GM19043 (cell line): ENCODE measurements at regions not wholly inside any gene's neighbourhood (a gene's known extent, or its start where the extent isn't known, plus 50 kb on each side); places are given as distances from the start of the nearest gene placed in this dataset.
"Not testable (repeated sequence)": the region's sequence is repeated elsewhere in the genome, so short reads cannot be mapped to it uniquely, and the experiment has no call there.

ENCODE experiments used
- ATAC-seq: cut with Tn5 transposase; IDR thresholded peaks from one replicate; pipeline ENCODE4 v1.9.1; 2021; ENCODE audit warnings: low read depth; ENCODE audit not compliant: unreplicated experiment

DNA sequence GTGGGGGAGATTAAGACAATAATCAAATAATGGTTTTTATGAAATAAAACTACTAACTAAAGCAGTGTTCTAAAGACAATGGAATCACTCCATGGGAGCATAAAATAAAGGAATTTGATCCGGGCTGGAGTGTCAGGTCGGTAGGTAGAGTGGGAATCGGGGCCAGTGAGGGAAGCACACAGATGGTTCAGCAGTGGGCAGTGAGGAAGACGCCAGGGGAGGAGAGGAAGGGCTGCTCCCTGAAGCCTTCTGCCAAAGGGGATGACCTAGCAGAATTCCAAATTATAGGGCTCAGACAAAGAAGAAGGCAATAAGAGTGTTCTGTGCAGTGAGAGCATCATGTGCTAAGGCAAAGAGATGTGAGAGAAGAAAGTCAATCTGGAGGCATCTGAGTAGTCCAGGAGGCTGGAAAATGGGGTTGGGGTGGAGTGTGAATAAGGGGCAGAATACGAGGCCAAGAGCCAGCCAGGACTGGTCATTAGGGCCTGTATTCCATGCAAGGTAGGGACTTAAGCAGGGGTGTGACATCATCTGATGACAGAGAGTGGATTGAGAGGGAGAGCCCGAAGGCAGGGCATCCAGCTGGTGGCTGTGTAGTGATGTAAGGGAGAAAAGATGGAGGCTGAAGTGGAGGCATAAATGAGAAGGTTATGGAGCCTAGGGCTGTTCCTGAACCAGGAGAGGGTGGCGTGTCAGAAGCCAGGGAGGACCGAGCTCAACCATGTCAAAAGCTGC is 137.6 kb downstream of the COPRS start:
- no peak for ATAC-seq

DNA sequence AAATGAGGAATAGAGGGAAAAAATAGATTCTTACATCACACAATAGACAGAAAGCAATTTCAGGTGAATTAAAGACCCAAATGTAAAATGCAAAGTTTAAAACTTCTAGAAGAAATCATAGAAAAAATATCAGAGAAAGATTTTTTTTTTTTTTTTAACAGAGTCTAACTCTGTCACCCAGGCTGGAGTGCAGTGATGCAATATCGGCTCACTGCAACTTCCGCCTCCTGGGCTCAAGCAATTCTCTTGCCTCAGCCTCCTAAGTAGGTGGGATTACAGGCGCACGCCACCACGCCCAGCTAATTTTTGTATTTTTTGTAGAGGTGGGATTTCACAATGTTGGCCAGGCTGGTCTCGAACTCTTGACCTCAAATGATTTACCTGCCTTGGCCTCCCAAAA is 141.8 kb downstream of the COPRS start:
- not testable (repeated sequence) for ATAC-seq

DNA sequence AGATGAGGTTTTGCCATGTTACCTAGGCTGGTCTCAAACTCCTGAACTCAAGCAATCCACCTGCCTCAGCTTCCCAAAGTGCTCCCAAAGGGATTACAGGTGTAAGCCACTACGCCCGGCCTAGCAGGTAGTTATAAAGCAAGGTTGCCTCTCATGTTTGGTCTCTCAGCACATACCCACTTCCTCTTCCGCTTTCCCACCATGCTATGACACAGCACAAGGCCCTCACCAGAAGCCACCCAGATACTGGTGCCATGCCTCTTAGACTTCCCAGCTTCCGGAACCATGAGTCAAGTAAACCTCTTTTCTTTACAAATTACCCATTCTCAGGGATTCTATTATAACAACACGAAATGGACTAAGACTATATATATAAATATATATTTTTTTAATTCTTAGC is 143.6 kb downstream of the COPRS start:
- no peak for ATAC-seq

DNA sequence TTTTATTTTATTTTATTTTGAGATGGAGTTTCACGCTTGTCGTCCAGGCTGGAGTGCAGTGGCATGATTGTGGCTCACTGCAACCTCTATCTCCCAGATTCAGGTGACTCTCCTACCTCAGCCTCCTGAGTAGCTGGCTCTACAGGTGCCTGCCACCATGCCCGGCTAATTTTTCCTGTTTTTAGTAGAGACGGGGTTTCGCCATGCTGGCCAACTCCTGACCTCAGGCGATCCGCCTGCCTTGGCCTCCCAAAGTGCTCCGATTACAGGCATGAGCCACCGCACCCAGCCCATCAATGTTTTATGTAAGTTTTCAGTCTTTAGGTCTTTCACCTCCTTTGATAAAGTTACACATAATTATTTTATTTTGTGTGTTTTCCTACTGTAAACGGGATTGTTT is 154.6 kb downstream of the COPRS start:
- no peak for ATAC-seq

DNA sequence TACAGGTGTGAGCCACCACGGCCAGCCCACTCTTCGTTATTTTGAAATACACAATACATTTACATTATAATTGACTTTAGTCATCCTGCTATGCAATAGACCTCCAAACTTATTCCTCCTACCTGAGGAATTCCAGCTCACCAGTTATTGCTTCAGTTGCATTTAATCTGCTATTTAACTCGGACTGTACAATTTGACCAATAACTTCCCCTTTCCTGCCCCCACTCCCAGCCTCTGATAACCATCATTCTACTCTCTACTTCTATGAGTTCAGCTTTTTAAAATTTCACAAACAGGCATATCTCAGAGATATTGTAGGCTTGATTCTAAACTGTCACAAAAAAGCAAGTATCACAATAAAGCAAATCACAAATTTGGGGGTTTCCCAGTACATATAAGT is 157.0 kb downstream of the COPRS start:
- ATAC-seq, result no peak

DNA sequence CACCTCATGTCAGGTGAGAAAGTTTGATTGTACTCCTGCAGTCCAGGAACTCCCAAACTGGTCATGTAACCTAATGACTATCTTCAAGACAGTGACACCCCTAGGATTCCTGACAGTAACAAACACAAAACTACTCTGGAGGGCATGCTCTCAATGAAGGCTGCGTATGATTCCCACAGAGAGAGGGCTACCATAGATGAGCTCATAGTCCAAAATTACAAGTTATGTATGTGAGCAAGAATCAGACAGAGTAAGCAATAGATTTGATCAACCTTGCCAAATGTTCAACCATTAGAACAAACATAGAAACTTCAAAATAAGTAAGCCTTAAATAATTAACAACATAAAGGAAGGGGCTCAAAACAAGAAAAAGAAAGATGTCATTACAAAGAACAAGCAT is 158.1 kb downstream of the COPRS start:
- no peak for ATAC-seq

DNA sequence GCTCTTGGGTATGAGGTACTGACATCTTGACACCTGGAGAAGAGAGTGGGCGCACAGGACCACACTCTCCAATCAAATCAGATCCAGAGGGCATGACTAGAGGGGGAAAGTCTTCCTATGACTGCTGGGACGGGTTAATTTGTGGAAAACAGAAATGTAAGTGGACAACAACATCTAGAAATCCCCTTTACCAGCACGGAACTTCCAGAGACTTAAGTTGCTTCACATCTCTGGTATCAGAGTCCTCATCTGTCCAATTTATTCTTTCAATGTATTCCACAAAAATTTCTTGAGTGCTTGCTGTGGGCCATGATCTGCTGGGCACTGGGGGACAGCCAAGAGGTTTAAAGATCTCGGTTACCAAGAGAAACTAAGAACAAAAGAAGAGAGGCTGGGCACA is 159.2 kb downstream of the COPRS start:
- no peak for ATAC-seq

DNA sequence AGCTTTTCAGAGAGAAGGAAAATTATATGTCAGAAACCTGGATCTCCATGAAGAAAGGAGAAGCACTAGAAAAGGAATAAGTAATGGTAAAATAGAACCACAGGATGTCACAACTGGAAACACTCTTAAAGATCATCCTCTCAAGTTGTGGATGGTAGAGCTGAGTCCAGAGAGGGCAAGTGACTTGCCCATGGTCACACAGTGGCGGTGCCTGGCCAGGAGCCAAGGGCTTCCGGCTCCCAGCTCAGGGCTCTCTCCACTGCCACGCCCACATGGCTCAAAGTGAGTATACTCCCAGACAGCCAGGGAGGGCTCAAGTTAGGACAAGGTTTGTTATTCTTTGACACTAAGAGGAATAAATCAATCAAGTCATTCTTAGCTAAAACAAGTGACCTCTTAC is 159.8 kb downstream of the COPRS start:
- no peak for ATAC-seq

DNA sequence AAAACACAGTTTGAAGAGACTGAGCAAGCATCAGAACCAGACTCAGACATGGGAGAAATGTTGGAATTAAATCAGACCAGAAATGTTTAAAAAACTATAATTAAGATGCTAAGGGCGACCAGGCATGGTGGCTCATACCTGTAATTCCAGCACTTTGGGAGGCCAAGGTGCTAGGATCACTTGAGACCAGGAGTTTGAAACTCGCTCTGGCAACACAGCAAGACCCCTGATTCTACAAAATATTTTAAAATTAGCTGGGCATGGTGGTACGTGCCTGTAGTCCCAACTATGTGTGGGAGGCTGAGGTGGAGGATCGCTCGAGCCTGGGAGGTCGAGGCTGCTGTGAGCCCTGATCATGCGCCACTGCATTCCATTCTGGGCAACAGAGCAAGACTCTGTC is 160.3 kb downstream of the COPRS start:
- no peak for ATAC-seq

DNA sequence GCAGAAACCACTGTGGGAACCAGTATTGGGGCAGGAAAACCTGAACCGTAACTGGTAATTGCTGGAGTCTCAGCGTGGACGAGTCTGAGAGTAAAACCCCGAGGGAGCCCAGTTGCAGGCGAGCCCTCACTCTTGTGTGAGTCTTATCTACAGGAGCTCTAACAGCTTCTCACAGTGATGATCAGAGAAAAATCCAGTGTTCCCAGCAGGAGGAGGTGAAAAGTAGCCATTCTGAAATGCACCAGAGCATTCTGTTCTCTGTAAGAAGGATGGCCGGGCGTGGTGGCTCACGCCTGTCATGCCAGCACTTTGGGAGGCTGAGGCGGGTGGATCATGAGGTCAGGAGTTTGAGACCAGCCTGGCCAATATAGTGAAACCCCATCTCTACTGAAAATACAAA is 161.2 kb downstream of the COPRS start:
- no peak for ATAC-seq

DNA sequence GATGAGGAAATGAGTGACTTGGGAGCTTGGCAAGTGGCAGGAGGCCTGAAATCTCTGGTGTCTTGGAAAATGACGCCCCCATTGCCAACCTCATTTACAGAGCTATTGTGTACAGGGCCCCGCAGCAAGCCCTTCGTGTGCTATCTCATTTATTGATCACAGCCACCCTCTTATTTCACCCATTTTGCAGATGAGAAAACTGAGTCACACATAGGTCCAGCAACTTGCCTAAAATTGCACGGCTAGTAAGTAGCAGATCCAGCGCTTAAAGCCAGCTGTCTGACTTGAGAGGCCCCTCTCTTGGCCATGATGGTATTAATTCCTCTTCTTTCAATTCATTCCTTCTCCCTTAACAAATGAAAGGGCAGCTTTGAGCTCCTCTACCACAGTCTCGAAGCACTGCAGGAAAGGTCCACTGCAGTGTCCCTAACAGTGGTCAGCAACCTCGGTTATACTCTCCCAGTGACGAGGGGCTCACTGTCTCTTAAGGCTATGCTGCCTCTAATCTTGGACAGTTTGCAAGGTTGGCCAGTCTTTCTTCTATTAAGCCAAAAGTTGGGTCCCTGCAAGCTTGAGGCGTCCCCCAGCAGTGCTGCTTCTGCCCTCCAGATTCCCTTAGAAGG is 162.2 kb downstream of the COPRS start:
- ATAC-seq, result no peak

DNA sequence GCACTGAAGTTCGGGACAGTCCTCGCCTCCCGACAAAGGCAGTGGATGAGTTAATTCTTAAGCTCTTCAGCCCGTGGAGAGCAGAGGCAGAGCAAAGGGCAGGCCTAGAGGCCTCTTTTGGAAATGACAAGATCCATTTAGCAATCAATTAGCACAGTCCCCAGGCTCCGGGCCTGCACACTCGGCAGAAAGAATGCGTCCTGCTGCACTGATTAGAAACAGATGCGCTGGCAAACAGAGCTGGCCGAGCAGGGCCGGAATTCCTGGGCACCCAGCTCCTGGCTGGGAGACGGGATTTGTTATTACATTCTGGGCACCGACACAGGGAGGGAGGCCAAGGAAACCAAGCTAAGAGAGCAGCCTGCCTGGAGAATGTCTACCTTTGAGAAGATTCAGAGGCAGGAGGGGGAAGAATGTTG is 162.9 kb downstream of the COPRS start:
- no peak for ATAC-seq

DNA sequence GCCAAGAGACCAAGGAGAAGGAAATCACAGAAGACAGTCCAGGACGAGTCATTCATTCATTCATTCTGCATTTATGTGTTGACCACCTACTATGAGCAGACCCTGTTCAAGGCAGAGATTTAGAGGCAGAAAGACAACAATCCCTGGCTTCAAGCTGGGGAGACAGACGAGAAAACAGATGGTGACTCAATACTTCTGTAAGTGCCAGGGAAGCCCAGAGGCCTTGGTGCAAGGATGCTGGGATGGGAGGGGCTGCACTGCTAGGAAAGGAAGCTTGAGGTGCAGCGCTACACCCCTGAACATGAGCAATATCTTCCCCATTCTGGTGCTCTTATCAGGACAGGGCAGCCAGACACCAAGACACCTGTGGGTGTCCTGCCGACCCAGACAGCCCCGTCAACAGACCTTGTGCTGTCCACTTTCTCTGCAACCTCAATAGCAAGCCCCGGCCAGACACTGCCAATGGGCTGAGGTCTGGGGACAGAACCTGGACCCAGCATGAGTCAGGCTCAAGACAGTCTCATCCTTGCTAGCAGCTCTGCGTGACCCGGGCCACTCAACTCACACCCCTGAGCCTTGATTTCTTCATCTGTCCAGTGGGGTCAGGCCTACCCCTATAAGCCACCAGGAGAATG is 163.5 kb downstream of the COPRS start:
- ATAC-seq, result no peak

DNA sequence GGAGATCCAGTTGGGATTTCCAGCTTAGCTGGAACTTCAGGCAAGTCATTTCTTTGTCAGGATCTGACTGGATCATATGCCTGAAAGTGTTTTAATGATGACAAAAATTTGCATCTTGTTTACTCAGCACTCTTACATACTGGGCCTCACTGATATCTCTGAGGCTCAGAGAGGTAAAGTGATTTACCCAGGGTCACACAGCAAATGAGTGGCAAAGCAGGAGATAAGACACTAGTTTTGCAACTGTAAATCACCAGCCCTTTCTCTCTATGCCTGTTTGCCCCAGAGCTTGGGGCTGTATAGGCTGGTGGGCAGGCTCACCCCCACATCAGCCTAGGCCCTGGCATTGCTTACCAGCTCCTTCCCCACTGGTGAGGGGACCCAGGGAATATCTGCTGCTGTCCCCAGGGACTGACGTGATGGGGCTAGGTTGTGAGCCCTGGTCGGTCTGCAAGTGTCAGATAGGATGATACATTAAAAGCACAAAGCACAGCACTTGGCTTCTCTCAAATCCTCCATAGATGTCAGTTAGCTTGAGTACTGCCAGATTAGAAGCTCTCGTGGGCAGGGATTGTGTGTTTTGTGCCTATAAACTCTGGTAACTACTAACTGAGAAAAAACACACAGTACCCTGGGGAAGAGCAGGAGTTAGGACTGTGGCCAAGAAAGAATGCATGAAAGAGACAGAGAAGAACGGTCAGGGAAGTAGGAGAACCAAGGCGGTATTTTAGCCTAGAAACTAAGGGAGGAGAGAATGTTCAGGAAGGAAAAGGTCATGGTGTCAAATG is 165.4 kb downstream of the COPRS start:
- ATAC-seq, result no peak

DNA sequence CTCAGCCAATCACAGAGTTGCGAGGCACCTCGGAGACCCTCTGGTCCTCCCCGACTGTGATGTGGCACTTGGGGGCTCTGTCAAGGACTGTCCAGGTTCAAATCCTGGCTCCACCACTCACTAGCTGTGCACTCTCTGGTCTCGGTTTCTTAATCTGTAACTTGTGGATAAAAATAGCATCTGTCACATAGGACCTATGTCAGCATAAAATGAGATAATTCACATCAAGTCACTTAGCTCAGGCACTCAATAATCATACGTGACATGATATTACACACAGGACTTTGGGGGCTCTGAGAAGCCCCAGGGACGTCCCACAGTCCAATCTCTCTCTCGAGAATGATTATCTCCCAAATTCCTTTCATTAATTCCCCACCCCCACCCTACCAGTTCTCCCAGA is 166.4 kb downstream of the COPRS start:
- no peak for ATAC-seq

DNA sequence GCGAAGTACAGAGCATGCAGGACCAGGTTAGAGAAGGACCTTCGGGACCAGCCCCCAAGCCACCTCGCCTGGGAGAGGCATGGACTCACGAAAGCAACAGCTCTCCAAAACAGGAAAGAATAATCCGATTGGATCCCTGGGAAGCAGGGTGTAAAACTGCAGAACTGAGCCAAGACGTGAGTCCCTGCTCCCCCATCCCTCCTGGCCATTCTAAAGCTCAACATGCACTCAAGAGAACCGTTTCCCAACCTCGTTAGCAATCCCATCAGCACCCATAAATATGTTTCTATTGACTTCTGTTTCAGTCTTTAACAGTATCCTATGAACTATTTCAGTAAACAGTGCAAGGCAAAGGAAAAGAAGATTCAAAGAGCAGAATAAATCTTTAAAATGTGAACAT is 167.0 kb downstream of the COPRS start:
- ATAC-seq, result no peak

DNA sequence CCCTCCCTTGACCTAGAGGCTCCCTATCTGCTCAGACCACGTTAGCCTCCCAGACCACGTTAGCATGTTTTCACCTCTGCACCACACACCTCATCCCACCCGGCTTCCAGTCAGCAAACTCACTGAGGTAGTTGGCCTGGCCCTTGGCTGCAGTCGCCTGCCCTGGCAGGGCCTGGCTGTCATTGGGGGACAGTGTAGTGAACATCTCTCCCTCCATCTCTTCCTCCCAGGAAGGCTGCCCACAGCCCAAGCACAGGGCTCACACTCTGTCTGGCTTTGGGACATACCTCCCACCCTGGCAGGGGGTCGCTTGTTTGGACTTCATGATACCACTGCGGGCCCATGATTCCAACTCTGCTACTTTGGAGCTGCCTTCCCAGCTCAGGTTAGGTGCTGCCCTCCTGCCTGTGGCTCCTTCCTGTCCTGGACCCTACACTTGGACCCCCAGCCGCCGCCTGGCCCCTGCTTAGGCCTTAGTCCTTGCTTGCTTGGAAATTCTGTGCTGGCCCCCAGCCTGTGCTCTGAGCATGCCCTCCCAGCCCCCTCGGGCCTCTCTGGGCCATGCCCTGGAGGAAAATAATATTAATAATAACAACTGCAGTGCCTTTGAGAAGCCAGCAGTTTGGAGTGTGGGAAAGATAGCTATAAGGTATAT is 167.7 kb downstream of the COPRS start:
- ATAC-seq, result no peak

DNA sequence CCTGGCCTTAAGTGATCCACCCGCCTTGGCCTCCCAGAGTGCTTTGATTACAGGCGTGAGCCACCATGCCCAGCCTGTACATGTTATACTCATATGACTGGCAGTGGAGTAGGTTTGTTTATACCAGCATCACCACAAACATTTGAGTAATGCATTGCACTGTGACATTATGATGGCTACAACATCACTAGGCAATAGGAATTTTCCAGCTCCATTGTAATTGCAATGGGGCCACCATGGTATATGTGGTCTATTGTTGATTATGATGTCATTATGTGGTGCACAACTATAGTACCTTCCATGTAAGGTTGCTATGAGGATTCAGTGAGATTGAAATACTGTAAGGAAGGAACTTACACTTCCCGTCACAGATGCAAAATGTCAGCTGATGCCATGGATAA is 168.9 kb downstream of the COPRS start:
- ATAC-seq, result no peak

DNA sequence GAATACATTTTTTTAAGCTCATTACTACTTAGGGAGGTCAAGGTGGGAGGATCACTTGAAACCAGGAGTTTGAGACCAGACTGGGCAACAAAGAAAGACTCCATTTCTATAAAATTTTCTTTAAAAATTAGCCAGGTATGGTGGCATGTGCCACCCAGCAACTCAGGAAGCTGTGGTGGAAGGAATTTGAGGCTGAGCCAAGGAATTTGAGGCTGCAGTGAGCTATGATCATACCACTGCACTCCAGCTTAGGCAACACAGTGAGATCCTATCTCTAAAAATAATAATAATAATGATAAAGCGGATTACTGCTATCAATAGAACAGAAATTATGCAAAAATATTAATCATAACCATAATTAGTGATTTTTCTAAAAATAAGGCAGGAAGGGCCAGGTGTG is 170.3 kb downstream of the COPRS start:
- no peak for ATAC-seq

DNA sequence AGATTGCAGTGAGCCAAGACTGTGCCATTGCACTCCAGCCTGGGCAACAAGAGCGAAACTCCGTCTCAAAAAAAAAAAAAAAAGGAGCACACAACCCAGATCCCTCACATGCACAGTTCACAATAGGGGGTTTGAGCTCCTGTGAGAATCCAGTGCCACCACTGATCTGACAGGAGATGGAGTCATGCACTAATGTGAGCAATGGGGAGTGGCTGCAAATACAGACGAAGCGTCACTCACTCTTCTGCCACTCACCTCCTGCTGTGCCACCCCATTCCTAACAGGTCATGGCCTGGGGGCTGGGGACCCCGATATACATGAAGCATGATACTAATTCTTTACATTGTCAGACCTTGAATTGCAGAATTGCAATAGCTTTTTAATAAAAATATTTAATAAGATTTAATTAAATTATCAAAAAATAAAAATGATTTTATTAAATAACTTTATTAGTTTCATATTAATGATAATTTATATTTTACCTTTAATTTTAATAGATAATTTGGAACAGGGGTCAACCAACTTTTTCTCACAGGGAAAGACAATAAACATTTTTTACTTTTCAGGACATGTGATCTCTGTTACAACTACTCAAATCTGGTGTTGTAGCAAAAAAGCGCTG is 171.4 kb downstream of the COPRS start:
- ATAC-seq, result no peak
